ENCODE measurements at regions not wholly inside any gene's neighbourhood (a gene's known extent, or its start where the extent isn't known, plus 50 kb on each side); places are given as distances from the start of the nearest gene placed in this dataset.

- DNase-seq (ENCODE audit: low spot score), result no peak
Observed at GRCh38 chr7:124497176-124497575, 268.4 kb downstream of the GPR37 start.

- no peak for DNase-seq (ENCODE audit: low spot score)
Observed at GRCh38 chr7:124489925-124490324, 275.7 kb downstream of the GPR37 start.

- no peak for DNase-seq (ENCODE audit: low spot score)
Observed at GRCh38 chr7:124489082-124489819, 276.3 kb downstream of the GPR37 start.

- no peak for DNase-seq (ENCODE audit: low spot score)
Observed at GRCh38 chr7:124482229-124482628, 283.4 kb downstream of the GPR37 start.

- DNase-seq (ENCODE audit: low spot score), result no peak
Observed at GRCh38 chr7:124480821-124481290, 284.7 kb downstream of the GPR37 start.

GRCh38 chr7:124480036-124480820 is 285.4 kb downstream of the GPR37 start:
- no peak for DNase-seq (ENCODE audit: low spot score)

- no peak for DNase-seq (ENCODE audit: low spot score)
Observed at GRCh38 chr7:124462249-124462648, 303.3 kb downstream of the GPR37 start.

- DNase-seq (ENCODE audit: low spot score), result no peak
Observed at GRCh38 chr7:124460555-124460954, 305.0 kb downstream of the GPR37 start.

- DNase-seq (ENCODE audit: low spot score), result no peak
Observed at GRCh38 chr7:124460056-124460450, 305.5 kb downstream of the GPR37 start.

- no peak for DNase-seq (ENCODE audit: low spot score)
Observed at GRCh38 chr7:124459101-124460055, 306.2 kb downstream of the GPR37 start.

- no peak for DNase-seq (ENCODE audit: low spot score)
Observed at GRCh38 chr7:124457841-124458240, 307.8 kb downstream of the GPR37 start.

- no peak for DNase-seq (ENCODE audit: low spot score)
Observed at GRCh38 chr7:124456286-124456685, 309.3 kb downstream of the GPR37 start.

- no peak for DNase-seq (ENCODE audit: low spot score)
Observed at GRCh38 chr7:124452186-124452585, 313.4 kb downstream of the GPR37 start.

GRCh38 chr7:124449896-124450295 is 315.7 kb downstream of the GPR37 start:
- no peak for DNase-seq (ENCODE audit: low spot score)

- DNase-seq (ENCODE audit: low spot score), result no peak
Observed at GRCh38 chr7:124444696-124445480, 320.7 kb downstream of the GPR37 start.

- DNase-seq (ENCODE audit: low spot score), result no peak
Observed at GRCh38 chr7:124443762-124444161, 321.8 kb downstream of the GPR37 start.

GRCh38 chr7:124440081-124440480 is 325.5 kb downstream of the GPR37 start:
- DNase-seq (ENCODE audit: low spot score), result no peak

GRCh38 chr7:124432009-124432578 is 333.5 kb downstream of the GPR37 start:
- no peak for DNase-seq (ENCODE audit: low spot score)

GRCh38 chr7:124429923-124430322 is 335.7 kb downstream of the GPR37 start:
- no peak for DNase-seq (ENCODE audit: low spot score)

- no peak for DNase-seq (ENCODE audit: low spot score)
Observed at GRCh38 chr7:124428781-124429180, 336.8 kb downstream of the GPR37 start.

- no peak for DNase-seq (ENCODE audit: low spot score)
Observed at GRCh38 chr7:124426621-124427020, 339.0 kb downstream of the GPR37 start.

Data from iPS-NIHi11 (cell line).